NT2/D1 (cell line): ENCODE measurements at regions not wholly inside any gene's neighbourhood (a gene's known extent, or its start where the extent isn't known, plus 50 kb on each side); places are given as distances from the start of the nearest gene placed in this dataset.

Experiments used
- SUZ12 ChIP-seq: IDR thresholded peaks from 2 replicates; pipeline ENCODE4 v1.6.1; 2011; ENCODE audit not compliant: insufficient read length, insufficient read depth; ENCODE audit errors: extremely low read depth
- YY1 ChIP-seq: IDR thresholded peaks from 2 replicates; pipeline ENCODE4 v1.6.1; 2011; ENCODE audit not compliant: insufficient read length, insufficient read depth
- ZNF274 ChIP-seq: IDR thresholded peaks from 2 replicates; pipeline ENCODE4 v1.6.1; 2011; ENCODE audit warnings: mild to moderate bottlenecking, low read depth, low read length

DNA sequence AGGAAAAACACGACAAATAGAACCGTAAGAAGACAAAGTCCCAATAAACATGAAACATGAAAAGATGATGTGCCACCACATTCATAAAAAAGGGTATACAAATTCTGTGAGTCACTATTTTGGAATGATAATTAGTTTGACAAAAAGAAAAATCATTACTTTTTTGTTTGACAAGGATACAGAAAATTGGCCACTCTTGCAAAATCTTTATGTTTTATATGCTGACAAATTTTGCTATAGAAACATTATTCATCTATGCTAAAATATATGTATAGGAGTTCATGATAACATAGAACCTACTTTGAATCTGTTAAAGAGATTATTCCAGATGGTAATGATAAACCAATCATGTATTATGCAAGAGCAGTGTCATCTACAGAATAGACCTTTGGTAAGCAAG lies 1201.0 kb downstream of the FSCB start:
- TF ChIP-seq ZNF274 (no peak), SUZ12 (no peak), YY1 (no peak)
